HepG2 (cell line): ENCODE measurements at regions not wholly inside any gene's neighbourhood (a gene's known extent, or its start where the extent isn't known, plus 50 kb on each side); places are given as distances from the start of the nearest gene placed in this dataset.

Source experiments
- BRCA1 ChIP-seq: sonication (generic); formaldehyde crosslinking; IDR thresholded peaks from 2 replicates; pipeline ENCODE4 v1.4.0; 2020; ENCODE audit warnings: missing genetic modification reagents
- CTCF ChIP-seq: sonication (generic); formaldehyde crosslinking; IDR thresholded peaks from 2 replicates; pipeline ENCODE4 v1.5.0; 2020; ENCODE audit warnings: mild to moderate bottlenecking, missing genetic modification reagents, moderate library complexity
- FOSL1 ChIP-seq: sonication (generic); formaldehyde crosslinking; IDR thresholded peaks from 2 replicates; pipeline ENCODE4 v1.9.0; 2021; ENCODE audit warnings: missing genetic modification reagents, borderline replicate concordance
- FOXK2 ChIP-seq: fragments of 450-650 bp; IDR thresholded peaks from 2 replicates; pipeline ENCODE4 v1.6.1; 2016
- IKZF1 ChIP-seq: fragments of 450-650 bp; IDR thresholded peaks from 2 replicates; pipeline ENCODE4 v1.7.1; 2016
- KDM1A ChIP-seq: IDR thresholded peaks from 2 replicates; pipeline ENCODE4 v1.6.1; 2016; ENCODE audit warnings: missing compliant biosample characterization
- KDM5A ChIP-seq: fragments of 200-600 bp; sonication (generic); IDR thresholded peaks from 2 replicates; pipeline ENCODE4 v1.7.0; 2018; ENCODE audit warnings: antibody characterized with exemption, mild to moderate bottlenecking, low read length, borderline replicate concordance
- POLR2A ChIP-seq, 2 experiments: IDR thresholded peaks; 2 replicates each; pipeline ENCODE4 v1.6.1; 2011; ENCODE audit warnings: low read depth in 2 of 2, low read length in 2 of 2, mild to moderate bottlenecking in 1 of 2, moderate library complexity in 1 of 2; ENCODE audit not compliant: insufficient read depth in 1 of 2
- SMC3 ChIP-seq: IDR thresholded peaks from 2 replicates; pipeline ENCODE4 v1.6.1; 2011; ENCODE audit warnings: low read length, improper control_type of control experiment
- SNAPC4 ChIP-seq: sonication (generic); formaldehyde crosslinking; IDR thresholded peaks from 2 replicates; pipeline ENCODE4 v1.4.0; 2020; ENCODE audit warnings: mild to moderate bottlenecking, missing genetic modification reagents
- TFE3 ChIP-seq: IDR thresholded peaks from 2 replicates; pipeline ENCODE4 v1.6.1; 2016
- ZNF546 ChIP-seq: sonication (generic); formaldehyde crosslinking; conservative IDR thresholded peaks from 2 replicates; pipeline ENCODE4 v1.8.1; 2023; ENCODE audit warnings: mild to moderate bottlenecking, missing genetic modification reagents
- ZNF703 ChIP-seq: sonication (generic); formaldehyde crosslinking; IDR thresholded peaks from 2 replicates; pipeline ENCODE4 v1.5.1; 2020; ENCODE audit warnings: missing genetic modification reagents, mild to moderate bottlenecking, moderate library complexity, borderline replicate concordance

- no peak for TF ChIP-seq CTCF (CRISPR knock-in tag)
- TF ChIP-seq SMC3, result no peak
- no peak for TF ChIP-seq TFE3
- no peak for TF ChIP-seq ZNF546
- TF ChIP-seq IKZF1, result no peak
- TF ChIP-seq KDM5A, result no peak
- TF ChIP-seq ZNF703, result no peak
- TF ChIP-seq FOSL1, result no peak
- TF ChIP-seq POLR2A (IDR thresholded peaks at IDR 0.05; ENCODE audit: insufficient read depth in 1 of 2, low read depth in 2 of 2, low read length in 2 of 2), result no peak
- TF ChIP-seq SNAPC4 (CRISPR knock-in tag), result no peak
- TF ChIP-seq KDM1A, result no peak
- TF ChIP-seq FOXK2, result no peak
- no peak for TF ChIP-seq BRCA1 (CRISPR knock-in tag)
Observed at GRCh38 chr20:56088375-56088774, 83.1 kb upstream of the CBLN4 start.
